ENCODE measurements at regions not wholly inside any gene's neighbourhood (a gene's known extent, or its start where the extent isn't known, plus 50 kb on each side); places are given as distances from the start of the nearest gene placed in this dataset.

GRCh38 chr13:65593298-65593874 lies 1636.8 kb downstream of the PCDH9 start:
- TF ChIP-seq EZH2 (IDR thresholded peaks at IDR 0.05; ENCODE audit: borderline replicate concordance, low read depth, low read length, severe bottlenecking) (no peak), GATA2 (IDR thresholded peaks at IDR 0.05; ENCODE audit: insufficient read depth, insufficient read length, low read depth, low read length) (no peak), POLR2AphosphoS5 (IDR thresholded peaks at IDR 0.05; ENCODE audit: insufficient read depth, low read depth, low read length) (no peak)

All from endothelial cell of umbilical vein (primary cell).